ENCODE measurements at regions not wholly inside any gene's neighbourhood (a gene's known extent, or its start where the extent isn't known, plus 50 kb on each side); places are given as distances from the start of the nearest gene placed in this dataset.
"Not testable (repeated sequence)": the region's sequence is repeated elsewhere in the genome, so short reads cannot be mapped to it uniquely, and the experiment has no call there.

- H3K9ac ChIP-seq (ENCODE audit: low read length): no peak overlapping the region
- no peaks in the 10 kb centered on the region for H3K4me1 ChIP-seq (ENCODE audit: low read length)
- H3K4me2 ChIP-seq (ENCODE audit: low read depth, low read length, poor library complexity, severe bottlenecking): no peak overlapping the region
- no peaks in the 10 kb centered on the region for H3K36me3 ChIP-seq (ENCODE audit: insufficient read depth, low read length)
- no peaks in the 10 kb centered on the region for H3K9me3 ChIP-seq (ENCODE audit: low read length)
- H3K9me2 ChIP-seq (replicated peaks; ENCODE audit: insufficient read depth, low read length): no peaks in the 10 kb centered on the region
- H2AFZ ChIP-seq (ENCODE audit: low read length): 0 out of 2 replicates have a peak overlapping the region, but pooled peaks have one; percentile 87
- no peaks in the 10 kb centered on the region for H3K79me2 ChIP-seq (ENCODE audit: low read length)
- H3K27ac ChIP-seq (ENCODE audit: low read length): no peak overlapping the region
- H3K27me3 ChIP-seq (ENCODE audit: low read length): no peaks in the 10 kb centered on the region
- no peak overlapping the region for H3K4me3 ChIP-seq (ENCODE audit: low read length)
- H4K20me1 ChIP-seq (ENCODE audit: insufficient read depth, low read depth, low read length): no peaks in the 10 kb centered on the region
- no peak for DNase-seq
Measured at GRCh38 chr13:87792878-87793277, 121.7 kb downstream of the SLITRK5 start.

GRCh38 chr13:87798536-87798935 is 127.4 kb downstream of the SLITRK5 start:
- no peak for DNase-seq
- H3K9me3 ChIP-seq (ENCODE audit: low read length): no peaks in the 10 kb centered on the region
- H3K79me2 ChIP-seq (ENCODE audit: low read length): no peaks in the 10 kb centered on the region
- H2AFZ ChIP-seq (ENCODE audit: low read length): no peak overlapping the region
- H3K27me3 ChIP-seq (ENCODE audit: low read length): no peaks in the 10 kb centered on the region
- H4K20me1 ChIP-seq (ENCODE audit: insufficient read depth, low read depth, low read length): no peaks in the 10 kb centered on the region
- H3K4me1 ChIP-seq (ENCODE audit: low read length): peaks cover 2% of the 10 kb centered on the region; the same call in 1 of the 2 replicates
- no peaks in the 10 kb centered on the region for H3K9me2 ChIP-seq (replicated peaks; ENCODE audit: insufficient read depth, low read length)
- no peak overlapping the region for H3K9ac ChIP-seq (ENCODE audit: low read length)
- H3K4me2 ChIP-seq (ENCODE audit: low read depth, low read length, poor library complexity, severe bottlenecking): no peak overlapping the region
- H3K4me3 ChIP-seq (ENCODE audit: low read length): no peak overlapping the region
- H3K27ac ChIP-seq (ENCODE audit: low read length): no peak overlapping the region
- no peaks in the 10 kb centered on the region for H3K36me3 ChIP-seq (ENCODE audit: insufficient read depth, low read length)

GRCh38 chr13:87810391-87810801 is 139.2 kb downstream of the SLITRK5 start:
- no peaks in the 10 kb centered on the region for H3K27me3 ChIP-seq (ENCODE audit: low read length)
- H3K27ac ChIP-seq (ENCODE audit: low read length): no peak overlapping the region
- no peaks in the 10 kb centered on the region for H3K4me1 ChIP-seq (ENCODE audit: low read length)
- H3K4me3 ChIP-seq (ENCODE audit: low read length): no peak overlapping the region
- no peaks in the 10 kb centered on the region for H3K9me3 ChIP-seq (ENCODE audit: low read length)
- no peak overlapping the region for H2AFZ ChIP-seq (ENCODE audit: low read length)
- DNase-seq: no peak
- no peaks in the 10 kb centered on the region for H3K9me2 ChIP-seq (replicated peaks; ENCODE audit: insufficient read depth, low read length)
- no peaks in the 10 kb centered on the region for H3K36me3 ChIP-seq (ENCODE audit: insufficient read depth, low read length)
- H3K4me2 ChIP-seq (ENCODE audit: low read depth, low read length, poor library complexity, severe bottlenecking): no peak overlapping the region
- no peaks in the 10 kb centered on the region for H4K20me1 ChIP-seq (ENCODE audit: insufficient read depth, low read depth, low read length)
- no peak overlapping the region for H3K9ac ChIP-seq (ENCODE audit: low read length)
- no peaks in the 10 kb centered on the region for H3K79me2 ChIP-seq (ENCODE audit: low read length)

GRCh38 chr13:87810920-87811344 is 139.8 kb downstream of the SLITRK5 start:
- H3K9me2 ChIP-seq (replicated peaks; ENCODE audit: insufficient read depth, low read length): no peaks in the 10 kb centered on the region
- H3K36me3 ChIP-seq (ENCODE audit: insufficient read depth, low read length): no peaks in the 10 kb centered on the region
- no peak overlapping the region for H2AFZ ChIP-seq (ENCODE audit: low read length)
- no peaks in the 10 kb centered on the region for H3K4me1 ChIP-seq (ENCODE audit: low read length)
- H3K27ac ChIP-seq (ENCODE audit: low read length): no peak overlapping the region
- H3K4me2 ChIP-seq (ENCODE audit: low read depth, low read length, poor library complexity, severe bottlenecking): no peak overlapping the region
- no peaks in the 10 kb centered on the region for H3K79me2 ChIP-seq (ENCODE audit: low read length)
- H4K20me1 ChIP-seq (ENCODE audit: insufficient read depth, low read depth, low read length): no peaks in the 10 kb centered on the region
- no peaks in the 10 kb centered on the region for H3K9me3 ChIP-seq (ENCODE audit: low read length)
- no peak for DNase-seq
- no peak overlapping the region for H3K9ac ChIP-seq (ENCODE audit: low read length)
- no peak overlapping the region for H3K4me3 ChIP-seq (ENCODE audit: low read length)
- no peaks in the 10 kb centered on the region for H3K27me3 ChIP-seq (ENCODE audit: low read length)

GRCh38 chr13:87814403-87814802 is 143.2 kb downstream of the SLITRK5 start:
- H4K20me1 ChIP-seq (ENCODE audit: insufficient read depth, low read depth, low read length): no peaks in the 10 kb centered on the region
- no peak overlapping the region for H3K27ac ChIP-seq (ENCODE audit: low read length)
- H2AFZ ChIP-seq (ENCODE audit: low read length): peak overlapping the region; percentile 87
- H3K79me2 ChIP-seq (ENCODE audit: low read length): no peaks in the 10 kb centered on the region
- no peaks in the 10 kb centered on the region for H3K9me3 ChIP-seq (ENCODE audit: low read length)
- H3K9ac ChIP-seq (ENCODE audit: low read length): no peak overlapping the region
- H3K4me1 ChIP-seq (ENCODE audit: low read length): no peaks in the 10 kb centered on the region; the same call in 1 of the 2 replicates
- H3K27me3 ChIP-seq (ENCODE audit: low read length): no peaks in the 10 kb centered on the region
- no peaks in the 10 kb centered on the region for H3K9me2 ChIP-seq (replicated peaks; ENCODE audit: insufficient read depth, low read length)
- DNase-seq: no peak
- H3K36me3 ChIP-seq (ENCODE audit: insufficient read depth, low read length): no peaks in the 10 kb centered on the region
- no peak overlapping the region for H3K4me3 ChIP-seq (ENCODE audit: low read length)
- no peak overlapping the region for H3K4me2 ChIP-seq (ENCODE audit: low read depth, low read length, poor library complexity, severe bottlenecking)

GRCh38 chr13:87820241-87820640 is 149.1 kb downstream of the SLITRK5 start:
- Histone ChIP-seq H3K9ac (ENCODE audit: low read length) (no peak overlapping the region), H3K36me3 (ENCODE audit: insufficient read depth, low read length) (no peaks in the 10 kb centered on the region), H2AFZ (ENCODE audit: low read length) (peak overlapping the region; percentile 38; the same call in 1 of the 2 replicates), H3K4me3 (ENCODE audit: low read length) (no peak overlapping the region), H3K27me3 (ENCODE audit: low read length) (no peaks in the 10 kb centered on the region), H4K20me1 (ENCODE audit: insufficient read depth, low read depth, low read length) (no peaks in the 10 kb centered on the region), H3K4me2 (ENCODE audit: low read depth, low read length, poor library complexity, severe bottlenecking) (no peak overlapping the region), H3K9me3 (ENCODE audit: low read length) (no peaks in the 10 kb centered on the region), H3K27ac (ENCODE audit: low read length) (no peak overlapping the region), H3K79me2 (ENCODE audit: low read length) (no peaks in the 10 kb centered on the region), H3K4me1 (ENCODE audit: low read length) (peaks cover 8% of the 10 kb centered on the region), H3K9me2 (replicated peaks; ENCODE audit: insufficient read depth, low read length) (no peaks in the 10 kb centered on the region)
- no peak for DNase-seq

GRCh38 chr13:87821512-87821911 is 150.3 kb downstream of the SLITRK5 start:
- H3K27me3 ChIP-seq (ENCODE audit: low read length): no peaks in the 10 kb centered on the region
- no peaks in the 10 kb centered on the region for H3K9me3 ChIP-seq (ENCODE audit: low read length)
- H3K36me3 ChIP-seq (ENCODE audit: insufficient read depth, low read length): no peaks in the 10 kb centered on the region
- peak overlapping the region; percentile 88 for H2AFZ ChIP-seq (ENCODE audit: low read length)
- peak overlapping the region; percentile 59 for H3K4me2 ChIP-seq (ENCODE audit: low read depth, low read length, poor library complexity, severe bottlenecking)
- H3K4me3 ChIP-seq (ENCODE audit: low read length): peak overlapping the region; percentile 39; the same call in 1 of the 2 replicates
- H3K27ac ChIP-seq (ENCODE audit: low read length): no peak overlapping the region
- no peaks in the 10 kb centered on the region for H3K79me2 ChIP-seq (ENCODE audit: low read length)
- H3K9ac ChIP-seq (ENCODE audit: low read length): peak overlapping the region; percentile 35; the same call in 1 of the 2 replicates
- H3K9me2 ChIP-seq (replicated peaks; ENCODE audit: insufficient read depth, low read length): no peaks in the 10 kb centered on the region
- peaks cover 8% of the 10 kb centered on the region for H3K4me1 ChIP-seq (ENCODE audit: low read length)
- peak; percentile 48 for DNase-seq
- H4K20me1 ChIP-seq (ENCODE audit: insufficient read depth, low read depth, low read length): no peaks in the 10 kb centered on the region

- H2AFZ ChIP-seq (ENCODE audit: low read length); H3K36me3 ChIP-seq (ENCODE audit: insufficient read depth, low read length): not testable (repeated sequence)
Measured at GRCh38 chr13:87826301-87826700, 155.1 kb downstream of the SLITRK5 start.

GRCh38 chr13:87827479-87827878 is 156.3 kb downstream of the SLITRK5 start:
- no peaks in the 10 kb centered on the region for H3K36me3 ChIP-seq (ENCODE audit: insufficient read depth, low read length)
- no peak overlapping the region for H3K27ac ChIP-seq (ENCODE audit: low read length)
- DNase-seq: no peak
- H3K79me2 ChIP-seq (ENCODE audit: low read length): no peaks in the 10 kb centered on the region
- H3K4me3 ChIP-seq (ENCODE audit: low read length): no peak overlapping the region
- H3K27me3 ChIP-seq (ENCODE audit: low read length): no peaks in the 10 kb centered on the region
- no peak overlapping the region for H3K9ac ChIP-seq (ENCODE audit: low read length)
- H3K9me3 ChIP-seq (ENCODE audit: low read length): no peaks in the 10 kb centered on the region
- H3K4me1 ChIP-seq (ENCODE audit: low read length): no peaks in the 10 kb centered on the region; the same call in 1 of the 2 replicates
- no peaks in the 10 kb centered on the region for H4K20me1 ChIP-seq (ENCODE audit: insufficient read depth, low read depth, low read length)
- H2AFZ ChIP-seq (ENCODE audit: low read length): no peak overlapping the region
- no peak overlapping the region for H3K4me2 ChIP-seq (ENCODE audit: low read depth, low read length, poor library complexity, severe bottlenecking)
- H3K9me2 ChIP-seq (replicated peaks; ENCODE audit: insufficient read depth, low read length): no peaks in the 10 kb centered on the region

More at GRCh38 chr13:87826301-87826700, 155.1 kb downstream of the SLITRK5 start:
- not testable (repeated sequence) for H3K9me3 ChIP-seq (ENCODE audit: low read length); H3K27ac ChIP-seq (ENCODE audit: low read length); H3K4me1 ChIP-seq (ENCODE audit: low read length); H3K9me2 ChIP-seq (replicated peaks; ENCODE audit: insufficient read depth, low read length); DNase-seq; H3K4me3 ChIP-seq (ENCODE audit: low read length); H3K27me3 ChIP-seq (ENCODE audit: low read length); H3K9ac ChIP-seq (ENCODE audit: low read length); H3K4me2 ChIP-seq (ENCODE audit: low read depth, low read length, poor library complexity, severe bottlenecking); H3K79me2 ChIP-seq (ENCODE audit: low read length); H4K20me1 ChIP-seq (ENCODE audit: insufficient read depth, low read depth, low read length)
